ENCODE measurements at regions not wholly inside any gene's neighbourhood (a gene's known extent, or its start where the extent isn't known, plus 50 kb on each side); places are given as distances from the start of the nearest gene placed in this dataset.

- TF ChIP-seq POLR2AphosphoS5 (IDR thresholded peaks at IDR 0.05; ENCODE audit: control insufficient read depth, insufficient read depth, low read depth, low read length) (no peak), ZNF274 (IDR thresholded peaks at IDR 0.05; ENCODE audit: borderline replicate concordance, low read depth, low read length) (no peak)
Observed at GRCh38 chr11:129618046-129618569, 197.5 kb upstream of the TMEM45B start.

Data from K562 (cell line).